ENCODE measurements at regions not wholly inside any gene's neighbourhood (a gene's known extent, or its start where the extent isn't known, plus 50 kb on each side); places are given as distances from the start of the nearest gene placed in this dataset.

- no peak overlapping the region for H3K27ac ChIP-seq (ENCODE audit: low read depth in 1 of 2, low read length in 2 of 2)
- no peaks in the 10 kb centered on the region for H3K27me3 ChIP-seq (ENCODE audit: control insufficient read depth in 2 of 2, insufficient read depth in 2 of 2, low read length in 2 of 2)
- H3K79me2 ChIP-seq (ENCODE audit: insufficient read depth, low read length): no peaks in the 10 kb centered on the region
- H3K9ac ChIP-seq (ENCODE audit: insufficient read depth, low read length, poor library complexity, severe bottlenecking): no peak overlapping the region
- Mint-ChIP-seq H3K36me3 (no peaks in the 10 kb centered on the region), H3K27me3 (ENCODE audit: low read depth in 3 of 3) (no peaks in the 10 kb centered on the region), H3K27ac (no peak overlapping the region), H3K4me3 (no peak overlapping the region), H3K4me1 (no peaks in the 10 kb centered on the region), H3K9me3 (peaks cover 0 to under 1% (median 0%) of the 10 kb centered on the region in 7 donors)
- no peaks in the 10 kb centered on the region for H3K36me3 ChIP-seq (replicated peaks in 1 of 2; ENCODE audit: control insufficient read depth in 1 of 2, insufficient read depth in 2 of 2, low read length in 2 of 2)
- no peaks in the 10 kb centered on the region for H3K9me3 ChIP-seq (replicated peaks in 1 of 2; ENCODE audit: control insufficient read depth in 1 of 2, insufficient read depth in 1 of 2, low read length in 2 of 2)
- no peak overlapping the region for H3K4me3 ChIP-seq (replicated peaks in 1 of 3; ENCODE audit: low read depth in 2 of 3, low read length in 3 of 3)
- no peaks in the 10 kb centered on the region for H4K20me1 ChIP-seq (ENCODE audit: insufficient read depth, low read length)
- H3K4me1 ChIP-seq (ENCODE audit: control insufficient read depth in 1 of 2, insufficient read depth in 2 of 2, low read length in 2 of 2): no peaks in the 10 kb centered on the region
- no peak for TF ChIP-seq CTCF (IDR thresholded peaks at IDR 0.05)
- intact Hi-C loops (cut with micrococcal nuclease): no loop called here
- no peak overlapping the region for H3K4me2 ChIP-seq (replicated peaks; ENCODE audit: extremely low read depth, low read length, poor library complexity, severe bottlenecking)
- no CpG with 5 or more reads among the region's 1 CpG for WGBS (ENCODE audit: insufficient coverage)
- no peak for DNase-seq
- no peak overlapping the region for H2AFZ ChIP-seq (ENCODE audit: insufficient read depth, low read depth, low read length, poor library complexity, severe bottlenecking)
These were observed 2057.3 kb downstream of the ARAP2 start for GRCh38 chr4:34187056-34187455.

DNA sequence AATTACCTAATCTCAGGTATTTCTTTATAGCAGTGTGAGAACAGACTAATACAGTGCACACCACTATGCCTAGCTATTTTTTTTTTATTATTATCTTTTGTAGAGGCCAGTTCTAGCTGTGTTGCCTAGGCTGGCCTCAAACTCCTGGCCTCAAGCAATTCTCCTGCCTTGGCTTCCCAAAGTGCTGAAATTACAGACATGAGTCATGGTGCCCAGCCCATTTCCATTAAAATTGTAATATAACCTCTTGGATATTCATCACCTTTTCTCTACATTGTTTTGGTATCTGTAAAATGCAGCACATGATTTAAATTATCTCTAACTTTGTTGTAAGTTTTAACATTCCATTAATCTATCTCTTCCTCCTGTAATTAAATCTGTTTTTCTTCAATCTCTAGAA, 2052.9 kb downstream of the ARAP2 start:
- no peak for TF ChIP-seq CTCF (IDR thresholded peaks at IDR 0.05)
- H3K4me2 ChIP-seq (replicated peaks; ENCODE audit: extremely low read depth, low read length, poor library complexity, severe bottlenecking): no peak overlapping the region
- H3K27me3 ChIP-seq (ENCODE audit: control insufficient read depth in 2 of 2, insufficient read depth in 2 of 2, low read length in 2 of 2): no peaks in the 10 kb centered on the region
- H3K79me2 ChIP-seq (ENCODE audit: insufficient read depth, low read length): no peaks in the 10 kb centered on the region
- no peak overlapping the region for H3K4me3 ChIP-seq (replicated peaks in 1 of 3; ENCODE audit: low read depth in 2 of 3, low read length in 3 of 3)
- no peaks in the 10 kb centered on the region for H3K36me3 Mint-ChIP-seq
- no peak overlapping the region for H3K27ac ChIP-seq (ENCODE audit: low read depth in 1 of 2, low read length in 2 of 2)
- no peaks in the 10 kb centered on the region for H3K9me3 ChIP-seq (replicated peaks in 1 of 2; ENCODE audit: control insufficient read depth in 1 of 2, insufficient read depth in 1 of 2, low read length in 2 of 2)
- H3K9me3 Mint-ChIP-seq: no peaks in the 10 kb centered on the region
- no peaks in the 10 kb centered on the region for H3K4me1 ChIP-seq (ENCODE audit: control insufficient read depth in 1 of 2, insufficient read depth in 2 of 2, low read length in 2 of 2)
- H3K36me3 ChIP-seq (replicated peaks in 1 of 2; ENCODE audit: control insufficient read depth in 1 of 2, insufficient read depth in 2 of 2, low read length in 2 of 2): no peaks in the 10 kb centered on the region
- no peak for DNase-seq
- no peak overlapping the region for H3K9ac ChIP-seq (ENCODE audit: insufficient read depth, low read length, poor library complexity, severe bottlenecking)
- intact Hi-C loops (cut with micrococcal nuclease): no loop called here
- no peak overlapping the region for H3K4me3 Mint-ChIP-seq
- no peaks in the 10 kb centered on the region for H3K27me3 Mint-ChIP-seq (ENCODE audit: low read depth in 3 of 3)
- no peaks in the 10 kb centered on the region for H4K20me1 ChIP-seq (ENCODE audit: insufficient read depth, low read length)
- H2AFZ ChIP-seq (ENCODE audit: insufficient read depth, low read depth, low read length, poor library complexity, severe bottlenecking): no peak overlapping the region
- H3K27ac Mint-ChIP-seq: no peak overlapping the region
- H3K4me1 Mint-ChIP-seq: no peaks in the 10 kb centered on the region
